Head of caudate nucleus (tissue), 42 donors: ENCODE measurements at regions not wholly inside any gene's neighbourhood (a gene's known extent, or its start where the extent isn't known, plus 50 kb on each side); places are given as distances from the start of the nearest gene placed in this dataset.

Experiments used
- DNase-seq, 42 donors: peaks; one replicate each; pipeline versions ENCODE4 v3.0.0 to v3.0.0-alpha.2; 2020 to 2021; ENCODE audit warnings: mixed read lengths in 7 of 42
- intact Hi-C: fragments of 100-400 bp; cut with DNase I; formaldehyde crosslinking; loops from one replicate; pipeline ENCODE4 v1.15.0; 2022

DNA sequence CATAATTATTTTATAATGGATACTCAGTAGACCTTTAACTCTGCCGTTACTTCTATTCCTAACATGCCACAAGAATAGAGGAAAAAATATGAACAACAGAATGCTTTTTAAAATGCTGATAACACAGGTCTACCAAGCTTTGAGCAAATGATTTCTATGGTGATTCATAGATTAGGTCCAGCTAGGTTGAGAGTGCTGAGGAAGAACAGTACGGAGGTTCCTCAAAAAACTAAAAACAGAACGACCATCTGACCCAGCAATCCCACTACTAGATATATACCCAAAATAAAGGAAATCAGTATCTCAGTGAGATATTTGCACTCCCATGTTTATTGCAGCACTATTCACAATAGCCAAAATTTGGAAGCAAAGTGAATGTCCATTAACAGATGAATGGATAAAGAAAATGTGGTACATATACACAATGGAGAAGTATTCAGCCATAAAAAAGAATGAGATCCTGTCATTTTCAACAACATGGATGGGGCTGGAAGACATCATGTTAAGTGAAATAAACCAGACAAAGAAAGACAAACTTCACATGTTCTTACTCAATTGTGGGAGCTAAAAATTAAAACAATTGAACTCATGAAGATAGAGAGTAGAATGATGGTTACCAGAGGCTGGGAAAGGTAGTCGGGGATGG, 111.6 kb upstream of the SERTAD2 start:
- intact Hi-C loops = loop anchor here (5.0 to 10.0 kb wide), 3 partner anchors 102 to 240 kb away; partner anchors contain the start of genes AFTPH and SERTAD2
- DNase-seq = no peak

DNA sequence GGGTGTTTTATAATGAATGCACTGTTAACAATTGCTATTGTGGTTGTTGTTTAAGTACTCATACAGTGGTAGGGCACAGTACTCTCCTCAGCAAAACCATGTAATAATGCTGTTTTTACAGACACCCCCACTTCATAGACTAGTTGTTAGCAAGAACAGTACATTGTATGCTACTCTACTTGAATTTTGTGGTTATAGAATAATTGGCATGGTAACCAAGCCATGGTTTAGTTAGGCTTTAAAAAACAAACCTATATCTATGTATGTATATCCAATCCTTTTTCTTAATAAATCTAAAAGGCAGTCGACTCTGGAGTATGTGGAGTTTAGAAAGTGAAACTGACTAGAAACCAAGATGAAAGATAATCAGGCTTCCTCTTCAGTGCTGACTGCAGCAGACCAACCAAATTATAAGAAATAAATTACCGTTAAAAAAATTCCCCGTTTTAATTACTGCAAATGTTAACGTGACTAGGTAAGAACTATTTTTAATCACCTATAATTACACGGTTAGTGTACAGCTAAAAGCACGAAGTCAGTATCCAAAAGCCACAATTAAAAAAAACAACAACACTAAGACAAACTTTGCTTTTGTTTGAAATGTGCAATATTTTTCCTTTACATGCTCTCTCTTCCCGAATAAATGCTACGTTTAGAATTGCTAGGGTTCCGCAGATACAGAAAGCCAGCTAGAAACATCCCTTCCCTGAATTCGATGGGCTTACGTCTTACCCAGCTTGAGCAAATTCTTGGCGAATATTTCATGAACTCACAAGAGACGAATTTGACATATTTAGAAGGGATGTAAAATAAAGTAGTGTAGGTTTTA, 113.3 kb upstream of the SERTAD2 start:
- intact Hi-C loops = loop anchor here (5.0 to 10.0 kb wide), 3 partner anchors 100 to 242 kb away; partner anchors contain the start of genes AFTPH and SERTAD2
- peak in 1 of 42 donors; percentile 11 for DNase-seq

- DNase-seq = peak; percentile 77 to 96 (median 89)
- intact Hi-C loops = loop anchor here (1.0 to 10.0 kb wide), 4 partner anchors 17 to 243 kb away; partner anchors contain the start of genes AFTPH and SERTAD2
Measured at GRCh38 chr2:64767670-64768468, 114.2 kb upstream of the SERTAD2 start.

DNA sequence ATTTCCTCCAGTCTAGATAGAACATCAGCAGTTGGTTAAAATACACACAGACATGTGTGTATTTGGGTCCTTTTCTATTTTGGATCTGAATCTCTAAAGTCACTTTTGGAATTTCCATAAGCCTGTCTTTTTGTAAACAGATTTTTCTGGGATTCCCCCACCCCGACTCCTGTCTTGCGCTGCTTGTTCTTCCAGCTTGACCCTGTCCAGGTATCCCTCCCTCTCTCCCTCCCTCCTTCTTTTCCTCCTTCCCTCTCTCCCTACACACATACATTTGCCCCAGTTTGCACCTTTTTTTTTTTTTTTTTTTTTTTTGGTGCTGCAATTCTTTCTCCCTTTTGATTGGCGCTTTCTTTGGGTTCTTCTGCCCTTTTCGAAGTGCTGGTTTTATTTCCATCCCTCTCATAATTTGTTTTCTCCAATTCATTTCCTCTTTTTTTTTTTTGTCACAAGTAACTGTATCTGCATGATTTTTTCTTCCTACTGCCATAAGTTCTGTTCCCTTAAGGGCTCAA, 114.8 kb upstream of the SERTAD2 start:
- DNase-seq = no peak
- intact Hi-C loops = loop anchor here (1.0 to 10.0 kb wide), 4 partner anchors 17 to 244 kb away; partner anchors contain the start of genes AFTPH and SERTAD2

GRCh38 chr2:64769392-64770044, 115.8 kb upstream of the SERTAD2 start:
- no peak for DNase-seq
- intact Hi-C loops = loop anchor here (5.0 to 10.0 kb wide), 4 partner anchors 65 to 245 kb away; partner anchors contain the start of genes AFTPH and SERTAD2

- intact Hi-C loops = loop anchor here (10.0 kb wide), 1 partner anchor 65 kb away; no protein-coding TSS in a partner anchor
- no peak for DNase-seq
Measured at GRCh38 chr2:64770137-64770780, 116.5 kb upstream of the SERTAD2 start.

- intact Hi-C loops = loop anchor here (10.0 kb wide), 1 partner anchor 64 kb away; no protein-coding TSS in a partner anchor
Measured at GRCh38 chr2:64770781-64771334, 117.1 kb upstream of the SERTAD2 start.

GRCh38 chr2:64771737-64772136, 118.0 kb upstream of the SERTAD2 start:
- intact Hi-C loops = loop anchor here (10.0 kb wide), 1 partner anchor 63 kb away; no protein-coding TSS in a partner anchor
- no peak for DNase-seq

More at GRCh38 chr2:64770781-64771334, 117.1 kb upstream of the SERTAD2 start:
- peak in 5 of 42 donors; percentile 3 to 65 (median 11) for DNase-seq

- intact Hi-C loops = loop anchor here (10.0 kb wide), 1 partner anchor 61 kb away; no protein-coding TSS in a partner anchor
- no peak for DNase-seq
Measured at GRCh38 chr2:64773461-64774118, 119.9 kb upstream of the SERTAD2 start.

DNA sequence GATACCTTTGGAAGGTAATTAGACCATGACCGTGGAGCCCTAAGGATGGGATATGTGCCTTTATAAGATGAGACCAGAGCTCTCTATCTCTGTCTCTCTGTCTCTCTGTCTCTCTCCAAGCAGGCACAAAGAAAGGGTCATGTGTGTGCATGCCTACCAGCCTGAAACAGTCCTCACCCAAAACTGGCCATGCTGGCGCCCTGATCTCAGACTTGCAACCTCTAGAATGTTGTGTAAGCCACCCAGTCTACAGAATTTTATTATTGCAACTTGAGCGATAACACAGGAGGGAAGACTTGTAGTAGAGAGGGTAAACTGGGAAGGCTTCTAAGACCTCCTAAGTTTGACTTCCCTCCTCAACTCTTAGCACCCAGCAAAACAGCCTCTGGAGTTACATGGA, 124.1 kb upstream of the SERTAD2 start:
- DNase-seq = no peak
- intact Hi-C loops = loop anchor here (10.0 kb wide), 1 partner anchor 57 kb away; no protein-coding TSS in a partner anchor

DNA sequence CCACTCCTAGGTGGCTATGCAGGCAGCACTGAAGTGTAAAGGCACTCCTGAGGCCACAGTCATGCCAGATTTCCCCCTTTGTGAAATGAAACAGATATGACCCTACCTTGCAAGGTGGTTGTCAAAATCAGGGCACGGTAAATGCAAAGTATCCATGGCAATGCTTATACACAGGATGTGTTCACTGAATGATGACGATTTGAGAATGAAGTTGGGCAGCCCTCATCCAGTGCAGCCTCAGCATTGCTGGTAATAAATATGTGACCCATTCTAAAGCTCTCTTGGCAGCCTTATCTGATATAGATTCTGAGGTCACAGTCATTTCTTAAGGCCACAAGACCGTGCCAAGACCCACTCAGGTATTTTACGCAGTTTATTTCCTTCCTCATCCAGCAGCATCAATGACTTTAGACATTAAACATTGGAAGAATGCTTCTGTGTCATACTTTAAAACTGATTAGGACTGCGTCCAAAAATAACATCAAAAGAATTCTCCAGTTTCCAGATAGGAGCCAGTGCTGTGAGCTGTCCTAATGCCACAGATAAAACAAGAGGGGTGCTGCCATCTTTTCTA, 125.5 kb upstream of the SERTAD2 start:
- intact Hi-C loops = loop anchor here (10.0 kb wide), 1 partner anchor 56 kb away; no protein-coding TSS in a partner anchor
- DNase-seq = no peak

DNA sequence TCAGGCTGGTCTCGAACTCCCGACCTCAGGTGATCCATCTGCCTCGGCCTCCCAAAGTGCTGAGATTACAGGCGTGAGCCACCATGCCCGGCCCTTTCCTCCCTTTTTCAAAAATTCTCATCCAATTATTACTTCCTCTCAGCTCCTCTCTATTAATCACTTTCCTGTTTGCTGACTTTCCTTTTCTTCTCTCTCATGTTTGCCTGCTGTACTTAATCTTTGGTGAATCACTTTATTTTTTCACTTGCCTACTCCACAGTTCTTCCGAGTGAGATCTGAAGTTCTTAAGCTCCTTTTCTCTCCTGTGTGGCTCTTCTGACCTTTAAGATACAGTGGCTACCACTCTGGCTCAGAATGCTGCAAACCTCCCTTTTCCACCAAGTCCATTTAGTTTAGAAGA, 126.3 kb upstream of the SERTAD2 start:
- DNase-seq = no peak
- intact Hi-C loops = no loop called here

GRCh38 chr2:64781711-64782390, 128.1 kb upstream of the SERTAD2 start:
- no peak for DNase-seq
- intact Hi-C loops = no loop called here

GRCh38 chr2:64784168-64785061, 130.7 kb upstream of the SERTAD2 start:
- DNase-seq = no peak
- intact Hi-C loops = no loop called here

DNA sequence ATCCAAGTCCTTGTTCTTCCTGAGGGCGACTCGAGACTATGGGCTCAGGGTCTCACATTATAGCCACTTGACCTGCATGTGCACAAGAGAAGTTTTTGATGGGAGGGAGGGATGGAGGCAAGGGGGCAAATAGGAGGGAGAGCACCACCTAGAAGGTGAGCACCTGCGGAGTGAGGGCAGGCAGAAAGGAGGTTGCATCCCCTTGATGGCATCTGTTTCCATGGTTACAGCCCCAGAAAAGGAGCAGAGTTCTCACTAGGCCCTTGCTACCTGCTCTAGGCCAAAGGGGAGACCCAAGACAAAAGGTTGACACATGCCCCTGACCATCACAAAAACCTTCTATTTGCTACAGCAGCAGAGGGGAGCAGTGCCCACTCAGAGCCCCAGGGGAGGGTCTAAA, 131.5 kb upstream of the SERTAD2 start:
- intact Hi-C loops = no loop called here
- no peak for DNase-seq
